Smooth muscle cell (in vitro differentiated cells): ENCODE measurements at regions not wholly inside any gene's neighbourhood (a gene's known extent, or its start where the extent isn't known, plus 50 kb on each side); places are given as distances from the start of the nearest gene placed in this dataset.

Experiments used
- DNase-seq: peaks from one replicate; lab custom pipeline; 2025; ENCODE audit not compliant: unreplicated experiment; lab: John Stamatoyannopoulos, UW
- H2AFZ ChIP-seq: fragments of 200-600 bp; sonication (generic); 2 replicates; pipeline ENCODE4 v1.6.0; 2016; ENCODE audit warnings: antibody characterized with exemption, low read depth, mild to moderate bottlenecking
- H3F3A ChIP-seq: fragments of 200-600 bp; sonication (generic); 2 replicates; pipeline ENCODE4 v1.6.0; 2017; ENCODE audit warnings: antibody characterized with exemption, low read depth
- H3K27ac ChIP-seq: fragments of 200-600 bp; sonication (generic); 2 replicates; pipeline ENCODE4 v1.5.1; 2016; ENCODE audit warnings: low read depth, mild to moderate bottlenecking
- H3K27me3 ChIP-seq: fragments of 200-600 bp; sonication (generic); 2 replicates; pipeline ENCODE4 v1.6.1; 2016; ENCODE audit warnings: low read depth, mild to moderate bottlenecking
- H3K36me3 ChIP-seq: fragments of 200-600 bp; sonication (generic); 2 replicates; pipeline ENCODE4 v1.5.1; 2016; ENCODE audit warnings: low read depth
- H3K4me1 ChIP-seq: fragments of 200-600 bp; sonication (generic); 2 replicates; pipeline ENCODE4 v1.5.1; 2016; ENCODE audit warnings: low read depth
- H3K4me2 ChIP-seq: fragments of 200-600 bp; sonication (generic); 2 replicates; pipeline ENCODE4 v1.6.0; 2016; ENCODE audit warnings: mild to moderate bottlenecking
- H3K4me3 ChIP-seq: fragments of 200-600 bp; sonication (generic); 2 replicates; pipeline ENCODE4 v1.5.1; 2016; ENCODE audit warnings: mild to moderate bottlenecking
- H3K79me2 ChIP-seq: fragments of 200-600 bp; sonication (generic); 2 replicates; pipeline ENCODE4 v1.6.0; 2016; ENCODE audit warnings: low read depth, mild to moderate bottlenecking
- H3K9ac ChIP-seq: fragments of 200-600 bp; sonication (generic); 2 replicates; pipeline ENCODE4 v1.6.0; 2016; ENCODE audit warnings: low read depth
- H3K9me3 ChIP-seq: fragments of 200-600 bp; sonication (generic); replicated peaks from 2 replicates; pipeline ENCODE4 v1.5.1; 2016; ENCODE audit warnings: low read depth
- H4K20me1 ChIP-seq: fragments of 200-600 bp; sonication (generic); 2 replicates; pipeline ENCODE4 v1.6.0; 2016; ENCODE audit warnings: low read depth
- CTCF ChIP-seq: fragments of 200-600 bp; sonication (generic); IDR thresholded peaks from 2 replicates; pipeline ENCODE4 v1.5.1; 2017; ENCODE audit warnings: borderline replicate concordance, mild to moderate bottlenecking, antibody characterized with exemption; ENCODE audit not compliant: insufficient read depth, poor library complexity, severe bottlenecking
- WGBS: methylation state at CpG from one replicate; pipeline ENCODE4 v1.1.7; 2016; ENCODE audit warnings: low lambda C conversion rate; 5-methylcytosine and 5-hydroxymethylcytosine counted together

- no peak for DNase-seq
Measured at GRCh38 chr4:15186806-15187205, 184.5 kb downstream of the CPEB2 start.

GRCh38 chr4:15188605-15189539 is 186.6 kb downstream of the CPEB2 start:
- Histone ChIP-seq H3K9me3 (no peaks in the 10 kb centered on the region), H3K36me3 (no peaks in the 10 kb centered on the region), H3K27me3 (no peaks in the 10 kb centered on the region), H3K4me3 (no peak overlapping the region), H3K27ac (no peak overlapping the region), H3F3A (no peaks in the 10 kb centered on the region), H3K9ac (no peak overlapping the region), H4K20me1 (no peaks in the 10 kb centered on the region), H3K4me2 (no peak overlapping the region), H3K79me2 (no peaks in the 10 kb centered on the region), H3K4me1 (no peaks in the 10 kb centered on the region), H2AFZ (no peak overlapping the region)
- no peak for TF ChIP-seq CTCF
- 88% methylated on average over 3 of the region's 3 CpGs for WGBS
- DNase-seq, result no peak

More at GRCh38 chr4:15186806-15187205, 184.5 kb downstream of the CPEB2 start:
- Histone ChIP-seq H4K20me1 (no peaks in the 10 kb centered on the region), H3K79me2 (no peaks in the 10 kb centered on the region), H3K36me3 (no peaks in the 10 kb centered on the region), H3K4me3 (no peak overlapping the region), H3K9me3 (no peaks in the 10 kb centered on the region), H3K4me2 (peak overlapping the region; percentile 5), H3K27ac (peak overlapping the region; percentile 61), H3F3A (no peaks in the 10 kb centered on the region), H3K9ac (no peak overlapping the region), H3K4me1 (no peaks in the 10 kb centered on the region), H2AFZ (no peak overlapping the region), H3K27me3 (no peaks in the 10 kb centered on the region)
- no peak for TF ChIP-seq CTCF

GRCh38 chr4:15194520-15194919 is 192.2 kb downstream of the CPEB2 start:
- no peaks in the 10 kb centered on the region for H4K20me1 ChIP-seq
- no peak for TF ChIP-seq CTCF
- 56% methylated on average over 2 of the region's 2 CpGs for WGBS
- H3K79me2 ChIP-seq, result no peaks in the 10 kb centered on the region
- no peaks in the 10 kb centered on the region for H3F3A ChIP-seq
- DNase-seq, result no peak
- no peak overlapping the region for H3K9ac ChIP-seq
- H3K27ac ChIP-seq, result no peak overlapping the region
- H2AFZ ChIP-seq, result no peak overlapping the region
- H3K9me3 ChIP-seq, result no peaks in the 10 kb centered on the region
- no peak overlapping the region for H3K4me2 ChIP-seq
- H3K4me1 ChIP-seq, result peaks cover 7% of the 10 kb centered on the region
- no peaks in the 10 kb centered on the region for H3K27me3 ChIP-seq
- no peak overlapping the region for H3K4me3 ChIP-seq
- no peaks in the 10 kb centered on the region for H3K36me3 ChIP-seq

- Histone ChIP-seq H3K9ac (no peak overlapping the region), H3K79me2 (no peaks in the 10 kb centered on the region), H4K20me1 (no peaks in the 10 kb centered on the region), H2AFZ (no peak overlapping the region), H3F3A (no peaks in the 10 kb centered on the region), H3K36me3 (no peaks in the 10 kb centered on the region), H3K4me1 (peaks cover 7% of the 10 kb centered on the region), H3K9me3 (no peaks in the 10 kb centered on the region), H3K4me2 (no peak overlapping the region), H3K4me3 (no peak overlapping the region), H3K27me3 (no peaks in the 10 kb centered on the region), H3K27ac (no peak overlapping the region)
- DNase-seq, result no peak
- TF ChIP-seq CTCF, result peak; percentile 33
- 59% methylated on average over 4 of the region's 4 CpGs for WGBS
Measured at GRCh38 chr4:15197005-15197404, 194.7 kb downstream of the CPEB2 start.
